GM23248 (cell line): ENCODE measurements at regions not wholly inside any gene's neighbourhood (a gene's known extent, or its start where the extent isn't known, plus 50 kb on each side); places are given as distances from the start of the nearest gene placed in this dataset.

Experiments
- EZH2 ChIP-seq: fragments of 200-600 bp; sonication (generic); IDR thresholded peaks from 2 replicates; pipeline ENCODE4 v1.6.1; 2018; ENCODE audit warnings: antibody characterized with exemption, mild to moderate bottlenecking; ENCODE audit not compliant: insufficient read depth, poor library complexity, severe bottlenecking
- EZH2phosphoT487 ChIP-seq: fragments of 200-600 bp; sonication (generic); IDR thresholded peaks from 2 replicates; pipeline ENCODE4 v1.6.1; 2018; ENCODE audit warnings: antibody characterized with exemption, moderate library complexity, mild to moderate bottlenecking, low read depth; ENCODE audit not compliant: insufficient read depth

DNA sequence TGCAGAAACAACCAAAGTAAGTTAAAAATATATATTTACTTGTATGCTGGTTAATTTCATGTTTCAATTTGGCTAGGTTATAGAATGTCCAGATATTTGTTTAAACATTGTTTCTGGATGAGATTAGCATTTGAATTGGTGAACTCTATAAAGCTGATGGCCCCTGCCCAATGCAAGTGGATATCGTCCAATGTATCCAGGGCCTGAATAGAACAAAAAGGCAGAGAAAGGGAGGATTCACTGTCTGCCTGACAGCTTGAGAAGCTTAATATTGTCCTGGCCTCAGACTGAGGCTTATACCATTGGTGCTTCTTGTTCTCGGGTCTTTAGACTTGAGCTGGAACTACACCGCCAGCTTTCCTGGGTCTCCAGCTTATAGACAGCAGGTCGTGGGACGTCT lies 446.7 kb upstream of the ACTBL2 start:
- TF ChIP-seq EZH2 (no peak), EZH2phosphoT487 (no peak)
